NT2/D1 (cell line): ENCODE measurements at regions not wholly inside any gene's neighbourhood (a gene's known extent, or its start where the extent isn't known, plus 50 kb on each side); places are given as distances from the start of the nearest gene placed in this dataset.

ENCODE experiments used
- SUZ12 ChIP-seq: IDR thresholded peaks from 2 replicates; pipeline ENCODE4 v1.6.1; 2011; ENCODE audit not compliant: insufficient read length, insufficient read depth; ENCODE audit errors: extremely low read depth
- YY1 ChIP-seq: IDR thresholded peaks from 2 replicates; pipeline ENCODE4 v1.6.1; 2011; ENCODE audit not compliant: insufficient read length, insufficient read depth
- ZNF274 ChIP-seq: IDR thresholded peaks from 2 replicates; pipeline ENCODE4 v1.6.1; 2011; ENCODE audit warnings: mild to moderate bottlenecking, low read depth, low read length

GRCh38 chr9:119597499-119597898, 228.3 kb upstream of the BRINP1 start:
- no peak for TF ChIP-seq ZNF274
- no peak for TF ChIP-seq YY1
- no peak for TF ChIP-seq SUZ12
